NCI-H146 treated with DMSO at 0.1 percent for 48 hours (cell line): ENCODE measurements at regions not wholly inside any gene's neighbourhood (a gene's known extent, or its start where the extent isn't known, plus 50 kb on each side); places are given as distances from the start of the nearest gene placed in this dataset.
"Not testable (repeated sequence)": the region's sequence is repeated elsewhere in the genome, so short reads cannot be mapped to it uniquely, and the experiment has no call there.

Experiments
- DNase-seq: peaks from one replicate; lab custom pipeline; 2025; ENCODE audit not compliant: unreplicated experiment; lab: John Stamatoyannopoulos, UW

- no peak for DNase-seq
These were observed 292.1 kb upstream of the PMFBP1 start for GRCh38 chr16:72464052-72464451.

DNA sequence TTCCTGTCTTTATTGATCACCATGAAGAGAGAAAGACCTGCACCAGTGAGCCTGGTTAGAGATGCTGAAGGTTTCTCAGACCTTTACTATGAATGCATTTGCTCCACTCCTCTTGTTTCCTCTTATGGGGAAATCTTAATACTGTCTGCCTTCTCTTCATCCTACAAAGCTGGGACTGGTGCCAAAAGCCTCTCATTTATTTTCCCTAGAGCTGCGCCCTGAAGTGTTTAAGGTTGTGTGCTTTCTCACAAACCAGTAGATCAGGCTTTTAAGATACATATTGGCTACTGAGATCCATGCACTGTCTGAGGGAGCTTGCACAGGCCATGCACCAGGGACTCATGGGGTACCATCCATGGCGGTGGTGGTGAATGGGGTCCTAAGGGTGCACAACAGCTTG lies 286.1 kb upstream of the PMFBP1 start:
- DNase-seq, result no peak

DNA sequence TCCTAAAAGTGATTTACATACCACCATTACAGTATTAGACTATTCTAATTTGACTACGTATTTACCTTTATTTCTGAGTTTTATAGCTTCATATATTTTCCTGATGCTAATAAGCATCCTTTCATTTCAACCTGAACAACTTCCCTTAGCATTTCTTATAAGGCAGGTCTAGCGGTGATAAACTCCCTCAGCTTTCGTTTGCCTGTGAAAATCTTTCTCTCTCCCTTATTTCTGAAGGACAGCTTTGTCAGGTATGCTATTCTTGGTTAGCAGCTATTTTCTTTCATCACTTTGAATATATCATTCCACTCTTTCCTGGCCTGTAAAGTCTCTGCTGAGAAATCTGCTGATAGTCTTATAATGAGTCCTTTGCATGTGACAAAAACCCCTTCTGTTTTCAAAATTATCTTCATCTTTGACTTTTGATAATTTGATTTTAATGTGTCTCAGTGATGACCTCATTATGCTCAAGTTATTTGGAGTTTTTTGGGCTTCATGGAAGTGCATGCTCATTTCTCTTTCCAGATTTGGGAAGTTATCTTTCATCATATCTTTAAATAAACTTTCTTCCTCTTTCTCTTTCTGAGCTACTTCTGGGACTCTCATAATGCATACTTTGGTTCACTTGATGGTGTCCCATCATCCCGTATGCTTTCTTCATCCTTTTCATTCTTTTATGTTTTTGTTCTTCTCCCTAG lies 285.4 kb upstream of the PMFBP1 start:
- DNase-seq, result no peak

DNA sequence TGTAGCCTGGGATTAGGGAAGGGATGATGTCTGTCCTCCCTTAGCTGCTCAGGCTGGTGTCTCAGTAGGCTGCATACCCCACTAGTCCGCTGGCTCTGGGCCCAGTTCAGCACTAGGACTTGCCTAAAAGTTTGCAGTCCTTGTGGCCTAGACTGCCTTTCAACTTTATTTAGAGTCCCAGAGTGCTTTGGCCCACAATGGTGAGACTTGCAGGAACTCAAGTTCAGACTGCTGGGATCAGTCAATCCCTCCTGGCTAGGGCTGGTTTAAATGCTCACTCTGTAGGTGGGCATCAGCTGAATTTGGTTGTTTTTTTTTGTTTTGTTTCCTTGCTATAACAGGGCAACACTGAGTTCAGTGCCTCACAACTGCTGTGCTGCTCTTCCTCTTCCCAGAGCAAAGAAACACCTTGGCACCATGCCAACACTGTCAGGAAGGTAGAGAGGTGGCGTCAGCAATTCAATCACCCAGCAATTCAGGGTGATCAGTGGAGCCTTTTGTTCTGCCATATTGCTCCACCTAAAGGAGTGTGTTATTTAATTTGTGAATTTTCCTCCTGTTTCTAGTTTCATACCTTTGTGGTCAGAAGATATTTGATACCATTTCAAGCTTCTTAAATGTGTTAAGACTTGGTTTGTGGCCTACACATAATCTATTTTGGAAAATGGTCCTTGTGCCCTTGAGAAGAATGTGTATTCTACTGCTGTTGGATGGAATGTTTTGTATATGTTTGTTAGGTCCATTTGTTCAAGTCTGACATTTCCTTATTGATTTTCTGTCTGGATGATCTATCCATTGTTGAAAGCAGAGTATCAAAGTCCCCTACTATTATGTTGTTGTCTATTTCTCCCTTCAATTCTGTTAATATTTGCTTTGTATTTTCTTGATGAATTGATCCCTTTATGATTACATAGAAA lies 284.0 kb upstream of the PMFBP1 start:
- DNase-seq, result peak; percentile 40

DNA sequence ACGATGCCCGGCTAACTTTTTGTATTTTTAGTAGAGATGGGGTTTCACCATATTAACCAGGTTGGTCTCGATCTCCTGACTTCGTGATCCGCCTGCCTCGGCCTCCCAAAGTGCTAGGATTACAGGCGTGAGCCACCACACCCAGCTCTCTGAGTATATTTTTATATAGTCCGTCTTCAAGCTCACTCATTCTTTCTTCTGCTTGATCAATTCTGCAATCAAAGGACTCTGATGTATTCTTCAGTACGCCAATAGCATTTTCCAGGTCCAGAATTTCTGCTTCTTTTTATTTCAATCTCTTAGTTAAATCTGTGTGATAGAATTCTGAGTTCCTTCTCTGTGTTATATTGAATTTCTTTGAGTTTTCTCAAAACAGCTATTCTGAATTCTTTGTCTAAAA lies 281.9 kb upstream of the PMFBP1 start:
- not testable (repeated sequence) for DNase-seq

DNA sequence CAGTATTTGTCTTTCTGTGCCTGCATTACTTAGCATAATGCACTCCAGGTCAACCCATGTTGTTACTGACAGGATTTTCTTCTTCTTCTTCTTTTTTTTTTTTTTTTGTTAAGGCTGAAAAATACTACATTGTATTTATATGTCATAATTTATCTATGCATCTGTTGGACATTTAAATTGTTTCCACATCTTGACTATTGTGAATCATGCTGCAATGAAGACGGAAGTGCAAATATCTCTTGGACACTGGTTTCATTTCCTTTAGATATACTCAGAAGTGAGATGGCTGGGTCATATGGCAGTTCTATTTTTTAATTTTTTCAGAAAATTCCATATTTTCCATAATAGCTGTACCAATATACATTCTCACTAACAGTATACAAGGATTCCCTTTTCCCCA lies 272.7 kb upstream of the PMFBP1 start:
- DNase-seq, result no peak

GRCh38 chr16:72443809-72444208 lies 271.9 kb upstream of the PMFBP1 start:
- DNase-seq, result no peak

DNA sequence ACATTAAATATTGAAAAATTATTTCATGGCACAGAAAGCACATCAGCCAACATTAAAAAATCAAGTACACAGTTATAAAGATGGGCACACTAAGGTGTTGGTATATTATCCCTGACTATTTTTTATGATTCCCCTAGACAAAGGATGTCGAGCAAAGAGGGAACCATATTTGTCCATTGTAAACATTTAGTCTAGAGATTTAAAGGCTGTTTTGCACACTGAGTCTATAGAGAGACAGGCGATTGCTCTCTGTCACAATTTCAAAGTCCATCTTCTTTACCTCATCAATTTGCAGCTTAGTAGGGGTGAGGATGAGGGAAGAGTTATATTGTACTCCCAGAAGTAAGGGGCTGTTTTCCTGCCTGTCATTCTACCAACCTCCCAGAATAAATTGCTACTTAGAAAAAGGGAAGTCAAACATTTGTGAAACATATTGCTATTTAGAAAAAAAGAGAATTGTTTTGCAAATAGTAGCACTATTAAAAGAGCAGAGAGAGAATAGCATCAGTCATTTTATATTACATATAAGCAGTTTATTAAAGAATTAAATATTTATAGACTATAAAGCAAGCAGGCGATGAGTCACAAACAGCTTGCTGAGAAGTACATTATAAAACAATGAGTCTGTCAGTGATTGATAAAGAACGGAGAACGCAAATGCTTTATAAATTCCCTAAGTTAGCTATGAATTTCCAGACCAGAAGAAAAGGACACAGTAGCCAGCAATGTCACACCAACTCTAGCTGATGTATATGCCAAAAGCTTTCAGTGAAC lies 270.6 kb upstream of the PMFBP1 start:
- DNase-seq, result no peak

GRCh38 chr16:72437891-72438290 lies 265.9 kb upstream of the PMFBP1 start:
- no peak for DNase-seq

- no peak for DNase-seq
These were observed 262.2 kb upstream of the PMFBP1 start for GRCh38 chr16:72434159-72434558.

DNA sequence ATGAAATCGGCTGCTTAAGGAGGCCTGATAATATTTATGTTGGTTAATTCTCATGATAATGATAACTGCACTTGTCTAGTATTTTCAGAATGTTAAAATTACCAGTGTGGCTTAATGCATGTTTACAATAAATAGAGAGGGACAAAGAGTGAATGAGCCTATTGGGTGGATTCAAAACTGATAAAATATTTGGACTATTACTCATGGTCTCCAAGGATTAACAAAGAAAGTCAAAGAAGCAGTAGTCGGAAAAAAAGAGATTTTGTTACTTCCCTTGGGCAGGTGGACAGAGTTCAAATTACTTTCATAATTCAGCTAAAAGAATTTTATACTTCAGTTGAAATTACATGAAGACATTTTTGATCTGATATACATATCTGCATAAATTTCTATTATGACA lies 258.2 kb upstream of the PMFBP1 start:
- no peak for DNase-seq

- no peak for DNase-seq
These were observed 257.7 kb upstream of the PMFBP1 start for GRCh38 chr16:72429671-72430081.

GRCh38 chr16:72428681-72429376 lies 256.9 kb upstream of the PMFBP1 start:
- no peak for DNase-seq

DNA sequence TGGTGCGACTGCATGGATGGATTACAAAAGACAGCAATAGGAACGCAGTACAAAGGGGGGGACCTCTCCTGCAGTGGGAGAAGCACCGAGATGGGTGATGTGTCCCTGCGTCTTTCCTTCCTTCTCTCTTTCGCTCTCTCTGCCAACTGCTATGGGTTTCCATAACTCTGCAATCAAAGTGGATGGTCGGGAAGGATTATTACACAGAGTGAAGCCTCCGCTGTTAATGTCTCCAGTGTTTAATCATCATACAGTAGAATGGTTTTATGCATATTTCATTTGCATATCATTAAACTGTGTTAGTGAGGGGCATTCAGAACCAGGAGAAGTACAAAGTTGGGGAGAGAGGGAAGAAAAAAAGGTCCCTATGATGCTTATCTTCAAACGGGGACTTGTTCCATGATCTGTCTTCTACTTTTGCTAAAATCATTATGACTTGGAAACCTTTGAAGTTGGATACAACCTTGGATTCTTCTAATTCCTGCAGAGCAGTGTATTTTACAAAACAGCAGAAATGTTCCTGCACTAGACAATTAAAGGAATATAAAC lies 255.9 kb upstream of the PMFBP1 start:
- DNase-seq, result no peak

- DNase-seq, result no peak
These were observed 255.3 kb upstream of the PMFBP1 start for GRCh38 chr16:72427051-72427782.

DNA sequence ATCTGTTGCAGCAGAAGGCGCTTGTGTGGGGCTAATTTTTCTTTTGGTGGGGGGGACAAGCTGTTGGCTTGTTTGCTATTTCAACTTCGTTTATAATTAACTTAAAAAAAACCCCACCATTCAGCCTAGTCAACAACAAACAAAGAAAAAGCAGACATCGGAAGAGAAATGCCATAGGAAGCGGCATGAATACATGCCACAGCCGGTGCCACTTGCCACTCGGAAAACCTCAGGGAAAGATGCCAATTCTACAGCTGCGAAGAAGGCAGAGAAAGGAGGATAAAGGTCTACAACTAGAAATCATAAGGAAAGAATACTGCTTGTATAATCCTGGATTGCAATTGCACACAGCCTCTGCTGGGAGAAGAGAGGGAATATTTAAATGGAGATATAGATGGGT lies 254.4 kb upstream of the PMFBP1 start:
- DNase-seq, result no peak

DNA sequence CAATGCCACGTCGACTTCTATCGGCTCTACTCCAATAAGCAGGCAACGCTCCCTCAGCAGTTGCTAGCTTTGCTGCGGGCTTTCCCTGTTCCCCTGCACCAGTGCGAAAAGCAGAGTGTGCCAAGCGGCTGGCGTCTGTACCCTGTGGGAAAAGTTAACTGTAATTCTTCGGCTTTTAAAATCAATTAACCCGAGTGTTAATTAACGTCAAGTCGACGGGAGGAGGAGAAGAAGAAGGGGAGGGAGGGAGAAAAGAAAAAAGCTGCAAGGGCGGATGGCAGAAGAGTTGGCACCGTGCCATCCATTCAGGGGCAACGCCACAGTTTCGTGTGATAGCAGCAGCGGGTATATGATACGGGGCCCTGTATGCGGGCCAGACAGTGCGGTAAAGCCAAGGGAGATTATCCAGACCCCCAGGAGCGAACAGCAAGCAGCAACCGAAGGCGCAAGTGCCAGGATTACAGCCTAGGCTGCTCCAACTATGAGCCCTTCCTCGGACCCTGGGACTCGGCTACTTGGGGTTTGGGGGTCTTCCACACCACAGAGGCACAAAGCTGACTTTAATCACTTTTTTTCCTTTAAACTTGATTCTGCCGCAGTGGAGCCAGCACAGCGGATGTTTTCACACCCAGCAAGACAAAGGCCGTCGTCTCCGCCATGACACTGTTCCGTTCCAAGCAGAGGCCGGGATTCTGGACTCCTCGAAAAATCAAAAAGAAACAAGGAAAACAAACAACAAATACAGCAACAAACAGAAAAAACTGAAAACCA lies 253.8 kb upstream of the PMFBP1 start:
- DNase-seq, result no peak

- no peak for DNase-seq
These were observed 252.8 kb upstream of the PMFBP1 start for GRCh38 chr16:72424757-72425156.

- DNase-seq, result no peak
These were observed 250.4 kb upstream of the PMFBP1 start for GRCh38 chr16:72422308-72422897.
